Upper lobe of left lung (tissue), 6 donors: ENCODE measurements at regions not wholly inside any gene's neighbourhood (a gene's known extent, or its start where the extent isn't known, plus 50 kb on each side); places are given as distances from the start of the nearest gene placed in this dataset.

Experiments used
- ATAC-seq, 2 donors: fragments of 200-7000 bp; cut with Tn5 transposase; one replicate each; pipeline ENCODE4 v1.9.1; 2022; ENCODE audit warnings: mild to moderate bottlenecking in 2 of 2, moderate library complexity in 2 of 2; ENCODE audit not compliant: low FRiP score in 2 of 2
- DNase-seq, 2 donors: peaks; one replicate each; pipeline ENCODE4 v3.0.0-alpha.2; 2019 to 2020
- H3K27ac ChIP-seq, 4 donors: fragments of 200-600 bp; sonication (generic); one replicate each; pipeline ENCODE4 v1.5.1; 2016 to 2019
- H3K27me3 ChIP-seq, 4 donors: fragments of 200-600 bp; sonication (generic); one replicate each; pipeline ENCODE4 v1.5.1; 2017 to 2019
- H3K36me3 ChIP-seq, 4 donors: fragments of 200-600 bp; sonication (generic); one replicate each; pipeline ENCODE4 v1.5.1; 2016 to 2019
- H3K4me1 ChIP-seq, 4 donors: fragments of 200-600 bp; sonication (generic); one replicate each; pipeline ENCODE4 v1.5.1; 2018 to 2019
- H3K4me3 ChIP-seq, 4 donors: fragments of 200-600 bp; sonication (generic); one replicate each; pipeline ENCODE4 v1.5.1; 2017 to 2019; ENCODE audit warnings: mild to moderate bottlenecking in 2 of 4, moderate library complexity in 1 of 4
- H3K9me3 ChIP-seq, 4 donors: fragments of 200-600 bp; sonication (generic); one replicate each; pipeline ENCODE4 v1.5.1; 2018 to 2019
- EP300 ChIP-seq, 4 donors: sonication (generic); formaldehyde crosslinking; IDR thresholded peaks; one replicate each; pipeline ENCODE4 v1.5.1; 2017; ENCODE audit warnings: antibody characterized with exemption in 4 of 4, control low read depth in 2 of 4
- POLR2A ChIP-seq, 4 donors: fragments of 450-650 bp; IDR thresholded peaks; one replicate each; pipeline ENCODE4 v1.5.1; 2016 to 2017; ENCODE audit warnings: antibody characterized with exemption in 4 of 4, mild to moderate bottlenecking in 2 of 4
- POLR2AphosphoS5 ChIP-seq, 2 donors: sonication (generic); formaldehyde crosslinking; IDR thresholded peaks; one replicate each; pipeline ENCODE4 v1.5.1; 2017; ENCODE audit warnings: antibody characterized with exemption in 2 of 2
- WGBS, 2 donors: methylation state at CpG; one replicate each; pipeline ENCODE4 v1.1.5; 2017 to 2018; 5-methylcytosine and 5-hydroxymethylcytosine counted together
- TF ChIP-seq, protein P1 (sequence below), 6 experiments: fragments of 450-650 bp in 4 of 6; fragments of 200-600 bp in 2 of 6; sonication (generic) in 2 of 6; IDR thresholded peaks; one replicate each; pipeline ENCODE4 v1.5.1; 2016 to 2019; ENCODE audit warnings: antibody characterized with exemption in 6 of 6
- donor health status: DM: no; HTN: no; CAD: no; lungs with moderate emphysema.
- donor health status: DM: no; HTN: yes; CAD: no; lungs with severe emphysema.

DNA sequence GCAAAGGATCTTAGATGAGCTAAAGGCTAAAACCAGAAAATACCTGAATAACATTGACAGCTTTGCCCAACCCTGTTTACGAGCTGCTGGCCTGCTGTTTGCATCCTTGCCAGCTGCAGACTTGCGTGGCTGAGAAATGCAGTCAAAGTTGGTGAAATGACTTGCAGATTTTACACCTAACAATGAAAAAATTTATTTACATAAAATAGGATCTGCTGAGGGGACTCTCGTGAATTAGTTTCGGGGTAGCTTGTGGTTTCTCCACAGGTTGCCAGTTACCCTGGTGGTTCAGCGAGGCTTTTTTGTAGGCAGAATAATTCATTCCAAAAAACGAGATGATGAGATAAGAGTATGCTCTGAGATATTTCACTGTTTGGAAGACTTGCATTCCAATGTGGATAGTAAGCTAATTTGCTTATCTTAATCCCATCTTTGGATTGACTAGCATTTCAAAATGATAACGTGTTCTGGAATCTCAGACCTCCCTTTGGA lies 65.7 kb upstream of the FANCC start:
- no peaks in the 10 kb centered on the region for H3K4me1 ChIP-seq
- no peaks in the 10 kb centered on the region for H3K9me3 ChIP-seq
- H3K4me3 ChIP-seq: no peak overlapping the region
- no peak overlapping the region for H3K27ac ChIP-seq
- H3K36me3 ChIP-seq: no peaks in the 10 kb centered on the region
- ATAC-seq (no peak), DNase-seq (no peak)
- TF ChIP-seq, protein P1, sequence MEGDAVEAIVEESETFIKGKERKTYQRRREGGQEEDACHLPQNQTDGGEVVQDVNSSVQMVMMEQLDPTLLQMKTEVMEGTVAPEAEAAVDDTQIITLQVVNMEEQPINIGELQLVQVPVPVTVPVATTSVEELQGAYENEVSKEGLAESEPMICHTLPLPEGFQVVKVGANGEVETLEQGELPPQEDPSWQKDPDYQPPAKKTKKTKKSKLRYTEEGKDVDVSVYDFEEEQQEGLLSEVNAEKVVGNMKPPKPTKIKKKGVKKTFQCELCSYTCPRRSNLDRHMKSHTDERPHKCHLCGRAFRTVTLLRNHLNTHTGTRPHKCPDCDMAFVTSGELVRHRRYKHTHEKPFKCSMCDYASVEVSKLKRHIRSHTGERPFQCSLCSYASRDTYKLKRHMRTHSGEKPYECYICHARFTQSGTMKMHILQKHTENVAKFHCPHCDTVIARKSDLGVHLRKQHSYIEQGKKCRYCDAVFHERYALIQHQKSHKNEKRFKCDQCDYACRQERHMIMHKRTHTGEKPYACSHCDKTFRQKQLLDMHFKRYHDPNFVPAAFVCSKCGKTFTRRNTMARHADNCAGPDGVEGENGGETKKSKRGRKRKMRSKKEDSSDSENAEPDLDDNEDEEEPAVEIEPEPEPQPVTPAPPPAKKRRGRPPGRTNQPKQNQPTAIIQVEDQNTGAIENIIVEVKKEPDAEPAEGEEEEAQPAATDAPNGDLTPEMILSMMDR (IDR thresholded peaks at IDR 0.05): no peak
- TF ChIP-seq POLR2A (IDR thresholded peaks at IDR 0.05) (no peak), POLR2AphosphoS5 (IDR thresholded peaks at IDR 0.05) (no peak), EP300 (IDR thresholded peaks at IDR 0.05) (no peak)
- H3K27me3 ChIP-seq: no peaks in the 10 kb centered on the region
- WGBS, 2 donors: 58 to 60% methylated on average over 7 of the region's 7 CpGs

DNA sequence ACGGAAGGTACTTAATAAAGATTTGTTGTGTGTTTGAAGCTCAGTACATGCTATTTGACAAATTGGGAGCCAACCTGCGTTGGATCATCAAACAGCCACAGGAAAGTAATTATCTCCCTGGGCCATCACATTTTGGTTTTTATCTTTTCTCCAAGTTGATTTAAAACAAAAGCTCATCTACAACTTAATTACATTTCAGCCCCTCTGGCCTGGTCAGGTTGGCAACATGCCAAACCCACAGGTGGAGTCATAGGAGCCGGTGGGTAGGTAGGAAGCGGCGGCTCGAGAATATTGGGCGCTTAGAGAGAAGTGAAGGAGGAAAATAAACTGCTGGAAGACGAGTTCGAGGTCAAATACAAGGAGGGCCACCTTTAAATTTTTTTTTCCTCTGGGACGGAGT lies 64.9 kb upstream of the FANCC start:
- no peak for DNase-seq
- TF ChIP-seq, protein P1 (IDR thresholded peaks at IDR 0.05): no peak
- TF ChIP-seq EP300 (IDR thresholded peaks at IDR 0.05) (no peak), POLR2A (IDR thresholded peaks at IDR 0.05) (no peak), POLR2AphosphoS5 (IDR thresholded peaks at IDR 0.05) (no peak)
- Histone ChIP-seq H3K27ac (no peak overlapping the region), H3K27me3 (no peaks in the 10 kb centered on the region), H3K36me3 (no peaks in the 10 kb centered on the region), H3K4me1 (no peaks in the 10 kb centered on the region), H3K4me3 (no peak overlapping the region), H3K9me3 (no peaks in the 10 kb centered on the region)
- WGBS, 2 donors: 83 to 87% methylated on average over 10 of the region's 10 CpGs
- no peak for ATAC-seq

DNA sequence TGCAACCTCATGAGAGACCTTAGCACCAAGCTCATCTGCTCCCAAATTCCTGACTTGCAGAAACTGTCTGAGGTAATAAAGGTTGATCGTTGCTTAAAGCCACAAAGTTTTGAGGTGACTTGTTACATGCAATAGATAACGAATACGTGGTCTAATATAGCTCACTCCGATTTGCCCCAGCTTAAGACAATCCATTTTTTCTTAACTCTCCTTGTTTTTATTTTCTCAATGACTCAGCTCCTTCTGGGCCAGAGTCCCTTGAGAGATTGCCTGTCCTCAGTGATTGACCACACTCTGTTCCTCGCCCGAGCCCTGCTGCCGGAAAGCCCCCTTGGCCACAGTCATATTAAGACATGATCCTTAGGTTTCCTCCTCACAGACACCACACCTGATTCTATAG lies 63.7 kb upstream of the FANCC start:
- Histone ChIP-seq H3K4me1 (no peaks in the 10 kb centered on the region), H3K36me3 (no peaks in the 10 kb centered on the region), H3K27me3 (no peaks in the 10 kb centered on the region), H3K4me3 (no peak overlapping the region), H3K27ac (no peak overlapping the region), H3K9me3 (no peaks in the 10 kb centered on the region)
- ATAC-seq (no peak), DNase-seq (no peak)
- WGBS, 2 donors: 72 to 84% methylated on average over 7 of the region's 7 CpGs
- TF ChIP-seq POLR2AphosphoS5 (IDR thresholded peaks at IDR 0.05): no peak
- TF ChIP-seq, protein P1 (IDR thresholded peaks at IDR 0.05): no peak
- TF ChIP-seq EP300 (IDR thresholded peaks at IDR 0.05): no peak
- no peak for TF ChIP-seq POLR2A (IDR thresholded peaks at IDR 0.05)

DNA sequence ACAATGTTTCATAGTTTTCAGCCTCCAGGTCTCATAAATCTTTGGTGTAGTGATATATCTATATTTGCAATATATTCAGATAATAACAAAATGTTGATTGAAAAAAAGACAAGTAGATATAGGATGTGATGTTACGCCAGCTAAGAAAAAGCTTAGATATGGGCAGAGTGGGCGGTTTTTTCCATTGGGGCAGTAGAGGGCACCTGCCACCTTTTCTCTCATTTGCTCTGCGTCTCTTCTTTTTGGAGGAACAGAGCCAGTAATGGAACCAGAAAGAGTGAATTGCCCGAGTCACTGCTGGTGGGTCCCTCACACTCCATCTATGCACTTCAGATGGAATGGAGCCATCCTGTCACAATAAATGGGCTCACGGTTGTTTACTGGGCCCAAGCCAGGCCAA lies 62.1 kb upstream of the FANCC start:
- TF ChIP-seq, protein P1 (IDR thresholded peaks at IDR 0.05): no peak
- TF ChIP-seq POLR2A (IDR thresholded peaks at IDR 0.05) (no peak), EP300 (IDR thresholded peaks at IDR 0.05) (no peak), POLR2AphosphoS5 (IDR thresholded peaks at IDR 0.05) (no peak)
- Histone ChIP-seq H3K9me3 (no peaks in the 10 kb centered on the region), H3K27ac (no peak overlapping the region), H3K4me3 (no peak overlapping the region), H3K27me3 (no peaks in the 10 kb centered on the region), H3K36me3 (no peaks in the 10 kb centered on the region), H3K4me1 (no peaks in the 10 kb centered on the region)
- WGBS, 2 donors: 54 to 59% methylated on average over 5 of the region's 5 CpGs
- no peak for DNase-seq
- ATAC-seq: no peak

DNA sequence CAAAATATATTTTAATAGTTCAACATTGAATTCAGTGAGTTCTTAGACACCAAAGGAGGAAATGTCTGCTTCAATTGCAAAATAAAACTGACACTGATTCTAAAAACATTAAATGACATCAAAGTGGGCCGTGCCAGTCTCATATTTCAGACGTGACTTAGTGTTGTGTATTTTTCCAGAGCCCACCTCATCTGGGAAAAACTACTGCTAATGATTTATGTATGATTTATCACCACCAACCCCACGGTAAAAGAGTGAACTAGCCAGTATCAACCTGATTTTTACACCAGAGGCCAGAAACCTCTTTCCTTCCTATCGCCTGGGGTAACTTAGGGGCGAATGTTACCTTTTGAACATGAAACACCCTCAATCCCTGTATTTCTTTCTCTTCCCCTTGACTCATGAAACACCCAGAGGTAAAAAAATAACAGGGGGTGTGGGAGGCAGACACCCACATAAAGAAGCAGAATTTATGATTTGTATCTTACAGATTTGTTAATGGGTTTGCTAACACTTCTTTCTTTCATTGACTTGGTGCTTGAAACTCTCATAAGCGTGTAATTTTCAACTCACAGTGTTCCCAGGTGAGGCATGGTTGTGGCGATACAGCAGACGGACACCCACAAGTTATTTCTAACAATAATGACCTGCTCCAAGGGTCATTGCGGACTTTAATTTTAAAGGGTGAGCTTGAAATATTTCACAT lies 56.4 kb upstream of the FANCC start:
- H3K4me3 ChIP-seq: no peak overlapping the region
- no peaks in the 10 kb centered on the region for H3K27me3 ChIP-seq
- DNase-seq: no peak
- ATAC-seq: no peak
- 83 to 84% methylated on average over 9 of the region's 9 CpGs for WGBS, 2 donors
- H3K9me3 ChIP-seq: no peaks in the 10 kb centered on the region
- H3K4me1 ChIP-seq: no peaks in the 10 kb centered on the region
- no peaks in the 10 kb centered on the region for H3K36me3 ChIP-seq
- no peak for TF ChIP-seq EP300 (IDR thresholded peaks at IDR 0.05)
- TF ChIP-seq POLR2A (IDR thresholded peaks at IDR 0.05): no peak
- TF ChIP-seq, protein P1 (IDR thresholded peaks at IDR 0.05): no peak
- no peak for TF ChIP-seq POLR2AphosphoS5 (IDR thresholded peaks at IDR 0.05)
- H3K27ac ChIP-seq: no peak overlapping the region
